ENCODE measurements at regions not wholly inside any gene's neighbourhood (a gene's known extent, or its start where the extent isn't known, plus 50 kb on each side); places are given as distances from the start of the nearest gene placed in this dataset.
"Not testable (repeated sequence)": the region's sequence is repeated elsewhere in the genome, so short reads cannot be mapped to it uniquely, and the experiment has no call there.

- TF ChIP-seq, protein P1, sequence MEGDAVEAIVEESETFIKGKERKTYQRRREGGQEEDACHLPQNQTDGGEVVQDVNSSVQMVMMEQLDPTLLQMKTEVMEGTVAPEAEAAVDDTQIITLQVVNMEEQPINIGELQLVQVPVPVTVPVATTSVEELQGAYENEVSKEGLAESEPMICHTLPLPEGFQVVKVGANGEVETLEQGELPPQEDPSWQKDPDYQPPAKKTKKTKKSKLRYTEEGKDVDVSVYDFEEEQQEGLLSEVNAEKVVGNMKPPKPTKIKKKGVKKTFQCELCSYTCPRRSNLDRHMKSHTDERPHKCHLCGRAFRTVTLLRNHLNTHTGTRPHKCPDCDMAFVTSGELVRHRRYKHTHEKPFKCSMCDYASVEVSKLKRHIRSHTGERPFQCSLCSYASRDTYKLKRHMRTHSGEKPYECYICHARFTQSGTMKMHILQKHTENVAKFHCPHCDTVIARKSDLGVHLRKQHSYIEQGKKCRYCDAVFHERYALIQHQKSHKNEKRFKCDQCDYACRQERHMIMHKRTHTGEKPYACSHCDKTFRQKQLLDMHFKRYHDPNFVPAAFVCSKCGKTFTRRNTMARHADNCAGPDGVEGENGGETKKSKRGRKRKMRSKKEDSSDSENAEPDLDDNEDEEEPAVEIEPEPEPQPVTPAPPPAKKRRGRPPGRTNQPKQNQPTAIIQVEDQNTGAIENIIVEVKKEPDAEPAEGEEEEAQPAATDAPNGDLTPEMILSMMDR (IDR thresholded peaks at IDR 0.05; ENCODE audit: insufficient read depth, low read depth, low read length) = no peak
- no peak for TF ChIP-seq EZH2 (IDR thresholded peaks at IDR 0.05; ENCODE audit: insufficient read depth, low read length)
- Histone ChIP-seq H3K27me3 (ENCODE audit: insufficient read depth, low read length) (no peaks in the 10 kb centered on the region), H3K9ac (ENCODE audit: low read length) (peak overlapping the region; percentile 58), H3K79me2 (ENCODE audit: insufficient read depth, low read length) (no peaks in the 10 kb centered on the region), H3K36me3 (ENCODE audit: insufficient read depth, low read length) (no peaks in the 10 kb centered on the region), H3K27ac (ENCODE audit: low read depth, low read length) (peak overlapping the region; percentile 76), H2AFZ (ENCODE audit: low read depth, low read length) (peak overlapping the region; percentile 74), H3K4me1 (ENCODE audit: insufficient read depth, low read length) (peaks cover 14% of the 10 kb centered on the region), H3K9me3 (ENCODE audit: insufficient read depth, low read depth, low read length) (no peaks in the 10 kb centered on the region), H3K4me3 (ENCODE audit: insufficient read depth, low read depth, low read length) (peak overlapping the region; percentile 3), H3K4me2 (ENCODE audit: low read length) (peak overlapping the region; percentile 74), H4K20me1 (ENCODE audit: insufficient read depth, low read length) (no peaks in the 10 kb centered on the region)
- H3K27me3 Mint-ChIP-seq (ENCODE audit: low read depth, unreplicated experiment) = no peaks in the 10 kb centered on the region
- no peaks in the 10 kb centered on the region for H3K36me3 Mint-ChIP-seq (ENCODE audit: low read depth, unreplicated experiment)
- H3K27ac Mint-ChIP-seq (ENCODE audit: unreplicated experiment) = peak overlapping the region; percentile 97
- H3K4me1 Mint-ChIP-seq (ENCODE audit: low read depth, unreplicated experiment) = peaks cover 23% of the 10 kb centered on the region
- peak; percentile 81 for FAIRE-seq
- no peaks in the 10 kb centered on the region for H3K9me3 Mint-ChIP-seq (ENCODE audit: unreplicated experiment)
- no peak overlapping the region for H3K4me3 Mint-ChIP-seq (ENCODE audit: unreplicated experiment)
- peak; percentile 100 for DNase-seq (ENCODE audit: low read depth)
These were observed 671.4 kb downstream of the RFPL4B start for GRCh38 chr6:113018351-113019151.

DNA sequence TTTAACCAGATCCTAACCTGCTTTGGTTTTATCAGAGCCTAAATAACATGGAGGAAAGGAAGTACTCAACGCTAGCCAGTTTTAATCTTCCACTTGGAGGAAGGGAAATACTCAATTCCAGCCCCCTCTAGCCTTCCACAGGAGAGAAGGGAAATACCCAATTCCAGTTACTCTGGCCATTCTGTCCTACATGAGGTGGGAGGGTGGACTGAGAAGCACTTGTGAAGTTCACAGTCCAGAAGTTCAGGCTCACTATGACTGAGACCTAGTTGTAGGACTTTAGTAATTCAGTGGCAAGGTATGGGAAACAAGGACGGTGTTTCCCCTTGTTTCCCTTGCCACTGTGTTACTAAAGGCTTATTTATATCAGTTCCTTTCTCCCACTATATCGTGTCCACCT is 672.0 kb downstream of the RFPL4B start:
- Mint-ChIP-seq H3K27me3 (ENCODE audit: low read depth, unreplicated experiment) (no peaks in the 10 kb centered on the region), H3K4me1 (ENCODE audit: low read depth, unreplicated experiment) (peaks cover 23% of the 10 kb centered on the region), H3K9me3 (ENCODE audit: unreplicated experiment) (no peaks in the 10 kb centered on the region), H3K36me3 (ENCODE audit: low read depth, unreplicated experiment) (no peaks in the 10 kb centered on the region), H3K27ac (ENCODE audit: unreplicated experiment) (peak overlapping the region; percentile 97), H3K4me3 (ENCODE audit: unreplicated experiment) (no peak overlapping the region)
- Histone ChIP-seq H3K27ac (ENCODE audit: low read depth, low read length) (peak overlapping the region; percentile 76), H3K9me3 (ENCODE audit: insufficient read depth, low read depth, low read length) (no peaks in the 10 kb centered on the region), H3K79me2 (ENCODE audit: insufficient read depth, low read length) (no peaks in the 10 kb centered on the region), H3K4me1 (ENCODE audit: insufficient read depth, low read length) (peaks cover 14% of the 10 kb centered on the region), H3K36me3 (ENCODE audit: insufficient read depth, low read length) (no peaks in the 10 kb centered on the region), H3K27me3 (ENCODE audit: insufficient read depth, low read length) (no peaks in the 10 kb centered on the region), H2AFZ (ENCODE audit: low read depth, low read length) (peak overlapping the region; percentile 74), H3K4me3 (ENCODE audit: insufficient read depth, low read depth, low read length) (peak overlapping the region; percentile 3), H3K4me2 (ENCODE audit: low read length) (peak overlapping the region; percentile 74), H3K9ac (ENCODE audit: low read length) (peak overlapping the region; percentile 58), H4K20me1 (ENCODE audit: insufficient read depth, low read length) (no peaks in the 10 kb centered on the region)
- TF ChIP-seq, protein P1 (IDR thresholded peaks at IDR 0.05; ENCODE audit: insufficient read depth, low read depth, low read length) = no peak
- TF ChIP-seq EZH2 (IDR thresholded peaks at IDR 0.05; ENCODE audit: insufficient read depth, low read length) = no peak
- no peak for FAIRE-seq
- DNase-seq (ENCODE audit: low read depth) = no peak

DNA sequence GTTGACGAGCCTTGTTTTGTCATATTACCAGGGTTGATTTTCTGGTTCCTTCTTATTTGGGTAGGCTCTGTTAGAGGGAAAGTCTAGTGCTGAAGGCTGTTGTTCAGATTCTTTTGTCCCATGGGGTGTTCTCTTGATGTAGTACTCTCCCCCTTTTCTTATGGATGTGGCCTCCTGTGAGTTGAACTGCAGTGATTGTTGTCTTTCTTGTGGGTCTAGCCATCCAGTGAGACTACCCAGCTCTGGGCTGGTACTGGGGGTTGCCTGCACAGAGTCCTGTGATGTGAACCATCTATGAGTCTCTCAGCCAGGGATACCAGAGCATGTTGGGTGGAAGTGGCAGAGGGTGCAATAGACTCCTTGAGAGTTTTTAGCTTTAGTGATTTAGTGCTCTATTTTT is 680.6 kb downstream of the RFPL4B start:
- Histone ChIP-seq H3K27me3 (ENCODE audit: insufficient read depth, low read length) (no peaks in the 10 kb centered on the region), H4K20me1 (ENCODE audit: insufficient read depth, low read length) (no peaks in the 10 kb centered on the region), H3K9ac (ENCODE audit: low read length) (no peak overlapping the region), H3K79me2 (ENCODE audit: insufficient read depth, low read length) (no peaks in the 10 kb centered on the region), H3K27ac (ENCODE audit: low read depth, low read length) (no peak overlapping the region), H3K9me3 (ENCODE audit: insufficient read depth, low read depth, low read length) (no peaks in the 10 kb centered on the region), H3K4me2 (ENCODE audit: low read length) (no peak overlapping the region), H3K36me3 (ENCODE audit: insufficient read depth, low read length) (no peaks in the 10 kb centered on the region), H3K4me1 (ENCODE audit: insufficient read depth, low read length) (no peaks in the 10 kb centered on the region), H2AFZ (ENCODE audit: low read depth, low read length) (no peak overlapping the region), H3K4me3 (ENCODE audit: insufficient read depth, low read depth, low read length) (no peak overlapping the region)
- H3K27me3 Mint-ChIP-seq (ENCODE audit: low read depth, unreplicated experiment) = no peaks in the 10 kb centered on the region
- H3K36me3 Mint-ChIP-seq (ENCODE audit: low read depth, unreplicated experiment) = no peaks in the 10 kb centered on the region
- no peaks in the 10 kb centered on the region for H3K9me3 Mint-ChIP-seq (ENCODE audit: unreplicated experiment)
- FAIRE-seq = no peak
- no peaks in the 10 kb centered on the region for H3K4me1 Mint-ChIP-seq (ENCODE audit: low read depth, unreplicated experiment)
- no peak overlapping the region for H3K27ac Mint-ChIP-seq (ENCODE audit: unreplicated experiment)
- DNase-seq (ENCODE audit: low read depth) = no peak
- H3K4me3 Mint-ChIP-seq (ENCODE audit: unreplicated experiment) = no peak overlapping the region
- no peak for TF ChIP-seq EZH2 (IDR thresholded peaks at IDR 0.05; ENCODE audit: insufficient read depth, low read length)
- TF ChIP-seq, protein P1 (IDR thresholded peaks at IDR 0.05; ENCODE audit: insufficient read depth, low read depth, low read length) = no peak

DNA sequence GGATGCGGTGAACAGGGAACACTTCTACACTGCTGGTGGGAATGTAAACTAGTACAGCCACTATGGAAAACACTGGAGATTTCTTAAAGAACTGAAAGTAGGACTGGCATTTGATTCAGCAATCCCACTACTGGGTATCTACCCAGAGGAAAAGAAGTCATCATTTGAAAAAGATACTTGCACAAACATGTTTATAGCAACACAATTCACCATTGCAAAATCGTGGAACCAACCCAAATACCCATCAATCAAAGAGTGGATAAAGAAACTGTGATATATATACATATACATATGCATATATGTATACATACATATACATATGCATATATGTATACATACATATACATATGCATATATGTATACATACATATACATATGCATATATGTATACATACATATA is 682.0 kb downstream of the RFPL4B start:
- not testable (repeated sequence) for H3K79me2 ChIP-seq (ENCODE audit: insufficient read depth, low read length); H3K36me3 ChIP-seq (ENCODE audit: insufficient read depth, low read length); H3K9me3 Mint-ChIP-seq (ENCODE audit: unreplicated experiment); H3K4me3 ChIP-seq (ENCODE audit: insufficient read depth, low read depth, low read length); H3K9ac ChIP-seq (ENCODE audit: low read length); H3K4me3 Mint-ChIP-seq (ENCODE audit: unreplicated experiment); H3K4me2 ChIP-seq (ENCODE audit: low read length); H3K9me3 ChIP-seq (ENCODE audit: insufficient read depth, low read depth, low read length); H3K27ac Mint-ChIP-seq (ENCODE audit: unreplicated experiment); H3K27me3 Mint-ChIP-seq (ENCODE audit: low read depth, unreplicated experiment); H3K4me1 ChIP-seq (ENCODE audit: insufficient read depth, low read length); H3K36me3 Mint-ChIP-seq (ENCODE audit: low read depth, unreplicated experiment); FAIRE-seq; H2AFZ ChIP-seq (ENCODE audit: low read depth, low read length); H3K27ac ChIP-seq (ENCODE audit: low read depth, low read length); DNase-seq (ENCODE audit: low read depth); H4K20me1 ChIP-seq (ENCODE audit: insufficient read depth, low read length); H3K27me3 ChIP-seq (ENCODE audit: insufficient read depth, low read length); H3K4me1 Mint-ChIP-seq (ENCODE audit: low read depth, unreplicated experiment)
